ENCODE measurements at regions not wholly inside any gene's neighbourhood (a gene's known extent, or its start where the extent isn't known, plus 50 kb on each side); places are given as distances from the start of the nearest gene placed in this dataset.

- no peak for DNase-seq (ENCODE audit: extremely low spot score, insufficient read length, low read depth)
Observed at GRCh38 chr6:92043777-92044176, 1375.6 kb downstream of the EPHA7 start.

DNA sequence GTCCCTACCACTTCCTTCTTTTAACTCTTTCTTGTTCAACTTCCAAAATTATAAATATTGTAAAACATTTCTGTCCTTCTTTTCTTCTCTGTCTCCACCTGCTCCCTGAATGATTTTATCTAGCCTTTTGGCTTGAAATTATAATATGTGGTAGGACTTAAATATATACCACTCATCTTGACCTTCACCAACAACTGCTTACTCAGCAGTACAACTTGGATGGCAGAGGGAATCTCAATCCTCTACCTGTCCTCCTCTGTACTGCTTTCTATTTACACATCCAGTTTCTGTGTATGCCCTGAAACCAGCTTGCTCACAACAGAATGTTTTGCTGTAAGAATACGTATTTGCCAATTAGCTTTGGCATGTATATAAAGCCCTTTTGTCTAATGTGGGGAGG, 1392.5 kb downstream of the EPHA7 start:
- FAIRE-seq, result no peak
- DNase-seq (ENCODE audit: extremely low spot score, insufficient read length, low read depth), result no peak

More at GRCh38 chr6:92043777-92044176, 1375.6 kb downstream of the EPHA7 start:
- no peak for FAIRE-seq

DNA sequence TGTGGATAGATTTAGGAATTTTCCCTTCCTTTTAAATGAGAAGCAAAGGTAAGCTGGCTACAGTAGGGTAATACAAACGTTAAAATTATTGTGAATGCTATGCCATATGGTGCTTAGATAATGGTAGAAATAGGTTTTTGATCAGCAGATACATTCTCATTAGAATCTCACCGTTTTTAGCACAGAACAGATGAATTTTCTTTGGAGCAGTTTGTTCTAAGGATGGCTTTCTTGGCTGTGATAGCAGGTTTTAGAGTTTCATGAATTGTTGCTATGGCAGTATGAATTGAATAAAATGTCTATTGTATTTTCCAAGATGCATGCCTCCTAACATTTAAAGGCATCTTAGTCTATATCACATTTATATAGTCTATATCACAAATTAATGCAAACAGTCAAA, 1394.5 kb downstream of the EPHA7 start:
- no peak for FAIRE-seq
- DNase-seq (ENCODE audit: extremely low spot score, insufficient read length, low read depth), result no peak

DNA sequence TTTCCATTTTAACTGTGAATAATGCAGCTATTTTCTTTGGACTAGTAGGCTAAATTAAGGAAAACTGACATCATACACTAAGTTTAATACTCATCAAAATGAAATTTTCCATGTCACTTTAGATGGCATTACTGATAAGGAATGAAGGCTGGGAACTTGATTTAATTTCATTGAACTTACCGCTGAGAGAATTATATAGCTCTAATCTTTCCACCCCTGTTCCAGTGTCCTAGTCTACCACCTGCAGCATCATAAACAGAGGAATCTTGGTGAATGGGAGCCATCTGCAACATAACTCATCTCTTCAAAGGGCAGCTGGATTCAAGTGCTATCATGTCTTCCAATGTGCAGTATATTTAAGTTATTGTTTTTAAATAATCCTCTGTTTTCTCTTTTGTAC, 1395.2 kb downstream of the EPHA7 start:
- DNase-seq (ENCODE audit: extremely low spot score, insufficient read length, low read depth) (no peak), FAIRE-seq (no peak)

DNA sequence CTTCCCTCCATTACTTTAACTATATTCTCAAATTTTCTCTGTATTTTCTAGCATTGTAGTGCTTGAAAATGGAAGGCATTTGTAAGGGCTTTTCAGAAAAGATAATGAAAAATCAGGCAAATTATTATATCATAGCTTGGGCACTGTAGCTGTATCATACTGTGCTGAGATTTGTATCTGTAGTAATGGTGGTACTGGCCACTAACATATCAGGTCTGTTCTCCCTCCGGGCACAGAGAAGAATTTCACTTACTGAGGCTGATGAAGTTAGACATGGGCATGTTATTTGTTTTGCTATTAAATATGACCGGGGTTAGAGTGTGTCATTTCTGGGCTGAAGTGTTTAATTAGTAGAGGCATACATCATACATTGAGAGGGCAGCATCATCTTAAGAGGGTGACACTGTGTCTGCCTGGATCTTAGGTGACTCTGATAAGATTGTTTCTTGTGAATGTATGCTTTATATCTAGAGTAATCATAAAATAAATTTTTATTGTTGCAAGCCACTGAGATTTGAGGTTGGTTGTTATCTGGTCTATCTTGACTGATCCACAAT, 1395.9 kb downstream of the EPHA7 start:
- FAIRE-seq (no peak), DNase-seq (ENCODE audit: extremely low spot score, insufficient read length, low read depth) (no peak)

GRCh38 chr6:92011681-92012245, 1407.6 kb downstream of the EPHA7 start:
- DNase-seq (ENCODE audit: extremely low spot score, insufficient read length, low read depth) (no peak), FAIRE-seq (no peak)

DNA sequence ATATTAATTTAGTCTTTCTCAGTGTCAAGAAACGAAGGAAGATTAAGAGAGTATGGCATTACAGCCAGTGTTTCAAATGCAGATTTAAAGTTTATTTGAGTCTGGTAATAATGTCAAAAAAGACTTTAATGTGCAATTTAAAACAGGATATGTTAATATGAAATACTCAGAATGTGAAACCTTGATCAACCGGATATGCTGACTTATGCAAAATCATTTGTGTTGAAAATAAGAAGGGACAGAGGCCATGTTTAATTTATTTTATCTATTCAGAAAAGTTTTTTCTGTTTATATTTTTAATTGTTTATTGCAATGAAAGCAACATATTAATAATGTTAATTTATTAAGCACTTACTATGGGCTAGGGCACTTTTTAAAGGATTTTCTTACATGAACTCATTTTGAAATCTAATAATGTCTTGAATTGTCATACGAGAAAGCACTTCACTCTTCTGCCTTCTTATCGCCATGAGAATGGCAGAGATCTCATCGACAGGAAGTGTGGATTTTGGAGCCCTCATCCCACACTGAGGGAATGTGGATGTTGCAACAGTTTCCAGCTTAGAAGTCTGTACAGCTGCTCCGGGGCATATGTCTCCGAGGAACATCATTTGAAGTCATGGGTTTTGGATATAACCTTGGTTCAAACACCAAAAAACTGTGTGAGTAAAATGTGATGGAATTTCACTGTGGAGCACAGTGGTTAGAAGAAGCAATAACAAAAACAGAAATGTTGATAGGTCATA, 1410.4 kb downstream of the EPHA7 start:
- DNase-seq (ENCODE audit: extremely low spot score, insufficient read length, low read depth) (no peak), FAIRE-seq (no peak)

GRCh38 chr6:92000112-92000511, 1413.2 kb upstream of the MAP3K7 start:
- no peak for FAIRE-seq

DNA sequence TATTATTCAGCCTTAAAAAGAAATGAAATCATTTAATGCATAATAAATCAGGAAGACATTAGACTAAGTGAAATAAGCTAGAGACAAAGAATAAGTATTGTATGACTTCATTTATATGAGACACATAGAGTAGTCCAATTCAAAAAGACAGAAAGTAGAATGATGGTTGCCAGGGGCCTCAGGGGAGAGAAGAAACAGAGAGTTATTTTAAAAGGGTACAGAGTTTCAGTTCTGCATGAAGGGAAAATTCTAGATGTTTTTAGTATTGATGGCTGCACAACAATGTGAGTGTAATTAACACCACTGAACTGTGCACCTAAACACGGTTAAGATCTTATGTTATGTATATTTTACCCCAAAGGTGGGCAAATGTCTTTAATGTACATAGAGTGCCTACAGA, 1407.9 kb upstream of the MAP3K7 start:
- no peak for DNase-seq (ENCODE audit: extremely low spot score, insufficient read length, low read depth)
- FAIRE-seq, result no peak

More at GRCh38 chr6:92000112-92000511, 1413.2 kb upstream of the MAP3K7 start:
- DNase-seq (ENCODE audit: extremely low spot score, insufficient read length, low read depth), result no peak

DNA sequence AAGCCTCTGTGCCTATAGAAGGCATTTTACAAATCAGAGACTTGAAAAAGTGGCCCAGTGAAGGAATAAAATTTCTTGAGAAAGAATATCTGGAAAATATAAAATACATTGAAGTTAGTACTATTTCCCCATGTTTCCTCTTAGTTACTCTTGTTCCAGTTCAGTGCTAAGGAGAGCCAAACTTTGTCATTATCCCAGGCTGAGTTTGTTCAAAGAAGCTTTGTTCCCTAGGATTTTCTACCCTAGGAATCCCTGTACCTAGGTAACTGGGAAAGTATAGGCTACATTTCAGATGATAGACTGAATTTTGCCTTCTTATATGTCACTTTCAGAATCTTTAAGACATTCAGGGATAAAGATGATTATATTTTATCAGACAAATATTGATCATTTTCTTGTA, 1395.7 kb upstream of the MAP3K7 start:
- DNase-seq (ENCODE audit: extremely low spot score, insufficient read length, low read depth), result no peak

GRCh38 chr6:91976797-91977196, 1389.9 kb upstream of the MAP3K7 start:
- FAIRE-seq (no peak), DNase-seq (ENCODE audit: extremely low spot score, insufficient read length, low read depth) (no peak)

More for the DNA sequence above, 1395.7 kb upstream of the MAP3K7 start:
- FAIRE-seq, result no peak

DNA sequence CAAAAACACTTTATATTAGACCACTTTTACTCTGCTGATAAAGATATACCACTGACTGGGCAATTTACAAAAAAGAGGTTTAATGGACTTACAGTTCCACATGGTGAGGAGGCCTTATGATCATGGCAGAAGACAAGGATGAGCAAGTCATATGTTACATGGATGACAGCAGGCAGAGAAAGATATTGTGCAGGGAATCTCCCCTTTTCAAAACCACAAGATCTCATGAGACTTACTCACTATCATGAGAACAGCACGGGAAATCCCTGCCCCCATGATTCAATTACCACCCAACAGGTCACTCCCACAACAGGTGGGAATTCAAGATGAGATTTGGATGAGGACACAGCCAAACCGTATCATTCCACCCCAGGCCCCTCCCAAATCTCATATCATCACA, 1383.8 kb upstream of the MAP3K7 start:
- FAIRE-seq (no peak), DNase-seq (ENCODE audit: extremely low spot score, insufficient read length, low read depth) (no peak)

GRCh38 chr6:91965872-91966271, 1379.0 kb upstream of the MAP3K7 start:
- FAIRE-seq (no peak), DNase-seq (ENCODE audit: extremely low spot score, insufficient read length, low read depth) (no peak)

DNA sequence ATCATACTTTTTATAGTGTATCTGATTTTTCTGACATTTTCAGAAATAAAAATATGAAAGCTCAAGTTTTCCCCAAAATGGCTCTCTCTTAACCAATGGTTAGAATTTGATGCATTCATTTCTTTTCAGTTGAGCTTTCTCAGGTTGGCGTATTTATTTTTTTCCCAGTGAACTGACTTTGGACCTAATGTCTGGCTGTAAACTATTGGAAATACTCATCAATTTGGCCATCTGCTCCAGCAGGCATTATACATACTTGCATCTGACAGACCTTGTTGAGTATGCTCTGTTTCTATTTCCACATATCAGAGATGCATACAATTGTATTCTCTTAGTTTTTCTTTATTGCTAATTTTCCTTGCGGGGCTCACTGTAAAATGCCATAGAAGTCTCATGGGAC, 1374.8 kb upstream of the MAP3K7 start:
- DNase-seq (ENCODE audit: extremely low spot score, insufficient read length, low read depth), result no peak
- no peak for FAIRE-seq

DNA sequence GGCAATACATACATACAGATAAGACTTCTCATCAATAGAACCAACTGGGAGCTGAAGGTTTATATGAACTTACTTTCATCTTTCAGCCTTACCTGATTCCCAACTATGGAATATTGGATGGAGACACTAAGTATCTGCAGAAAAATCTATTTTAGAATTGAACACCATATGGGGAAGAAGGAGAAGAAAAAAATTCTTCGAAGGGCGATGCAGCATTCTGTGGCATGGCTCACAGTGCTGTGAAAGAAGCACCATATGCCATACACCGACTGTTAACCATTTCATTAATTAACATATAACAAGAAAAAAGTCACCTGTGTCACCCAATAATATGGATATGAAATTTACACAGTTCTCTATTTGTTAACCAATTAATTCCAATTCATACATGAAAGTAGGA, 1374.4 kb upstream of the MAP3K7 start:
- FAIRE-seq, result no peak
- no peak for DNase-seq (ENCODE audit: extremely low spot score, insufficient read length, low read depth)

DNA sequence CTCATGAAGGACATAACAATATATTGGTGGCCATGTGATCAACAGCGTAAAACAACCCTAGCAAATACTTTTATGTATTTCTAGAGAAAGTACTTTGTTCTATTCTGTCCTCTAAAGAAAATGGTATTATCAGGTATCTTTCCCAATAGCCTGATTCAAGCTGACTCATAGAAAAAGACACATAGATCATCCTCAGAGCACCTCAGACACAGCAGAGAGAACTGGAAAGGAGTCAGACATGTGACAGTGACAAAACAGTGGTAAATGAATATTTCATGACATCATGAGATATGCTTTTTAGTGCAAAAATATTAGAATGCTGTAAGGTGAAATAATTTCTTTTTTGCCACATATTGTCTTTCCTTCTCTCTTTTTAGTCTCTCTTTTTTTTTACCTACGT, 1355.0 kb upstream of the MAP3K7 start:
- no peak for DNase-seq (ENCODE audit: extremely low spot score, insufficient read length, low read depth)
- no peak for FAIRE-seq

GRCh38 chr6:91940801-91941200, 1353.9 kb upstream of the MAP3K7 start:
- FAIRE-seq (no peak), DNase-seq (ENCODE audit: extremely low spot score, insufficient read length, low read depth) (no peak)

GRCh38 chr6:91926827-91927226, 1340.0 kb upstream of the MAP3K7 start:
- no peak for FAIRE-seq
- DNase-seq (ENCODE audit: extremely low spot score, insufficient read length, low read depth), result no peak

- FAIRE-seq (no peak), DNase-seq (ENCODE audit: extremely low spot score, insufficient read length, low read depth) (no peak)
Observed at GRCh38 chr6:91926361-91926760, 1339.5 kb upstream of the MAP3K7 start.

DNA sequence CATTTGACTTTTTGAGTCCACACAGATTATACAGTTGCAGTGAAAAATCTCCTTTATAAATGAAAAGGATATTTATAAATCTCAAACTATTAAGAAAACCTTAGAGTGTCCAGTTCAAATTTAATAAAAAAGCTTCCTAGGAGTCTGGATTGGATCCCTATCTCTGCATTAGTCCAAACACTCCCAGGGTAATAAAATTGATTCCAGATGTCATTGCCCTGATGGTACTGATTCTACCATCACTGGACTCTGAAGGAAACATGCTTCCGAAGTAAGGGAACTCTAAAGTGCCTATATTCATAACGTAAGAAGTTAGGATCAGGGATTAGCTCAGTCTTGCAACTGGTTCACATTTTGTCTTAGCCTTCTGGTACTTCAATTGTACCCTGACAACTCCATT, 1325.1 kb upstream of the MAP3K7 start:
- FAIRE-seq (no peak), DNase-seq (ENCODE audit: extremely low spot score, insufficient read length, low read depth) (no peak)

GRCh38 chr6:91904586-91905164, 1317.8 kb upstream of the MAP3K7 start:
- DNase-seq (ENCODE audit: extremely low spot score, insufficient read length, low read depth) (no peak), FAIRE-seq (no peak)

Data from GM18507 (cell line).